ENCODE measurements at regions not wholly inside any gene's neighbourhood (a gene's known extent, or its start where the extent isn't known, plus 50 kb on each side); places are given as distances from the start of the nearest gene placed in this dataset.

DNA sequence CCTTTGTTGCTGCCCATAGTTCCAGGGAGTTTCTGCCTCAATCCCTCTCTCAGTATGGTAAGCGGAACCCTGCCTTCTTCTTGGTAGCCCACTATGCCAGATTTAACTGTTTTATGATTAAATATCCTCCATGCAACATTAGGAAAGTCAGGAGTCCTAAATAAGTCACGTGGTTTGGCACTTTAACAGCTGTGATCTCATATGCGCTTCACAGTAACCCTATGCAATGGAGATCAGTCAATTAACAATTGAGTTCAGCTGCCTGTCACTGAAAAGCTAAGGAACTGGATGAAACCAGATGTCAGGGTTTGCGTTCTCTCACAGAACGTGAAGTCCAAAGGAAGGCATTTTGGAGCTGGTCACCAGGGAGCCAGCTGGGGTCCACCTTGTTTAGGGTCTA lies 81.6 kb downstream of the PSMB1 start:
- FAIRE-seq (no peak), DNase-seq (ENCODE audit: low read depth) (no peak)
- TF ChIP-seq, protein P1, sequence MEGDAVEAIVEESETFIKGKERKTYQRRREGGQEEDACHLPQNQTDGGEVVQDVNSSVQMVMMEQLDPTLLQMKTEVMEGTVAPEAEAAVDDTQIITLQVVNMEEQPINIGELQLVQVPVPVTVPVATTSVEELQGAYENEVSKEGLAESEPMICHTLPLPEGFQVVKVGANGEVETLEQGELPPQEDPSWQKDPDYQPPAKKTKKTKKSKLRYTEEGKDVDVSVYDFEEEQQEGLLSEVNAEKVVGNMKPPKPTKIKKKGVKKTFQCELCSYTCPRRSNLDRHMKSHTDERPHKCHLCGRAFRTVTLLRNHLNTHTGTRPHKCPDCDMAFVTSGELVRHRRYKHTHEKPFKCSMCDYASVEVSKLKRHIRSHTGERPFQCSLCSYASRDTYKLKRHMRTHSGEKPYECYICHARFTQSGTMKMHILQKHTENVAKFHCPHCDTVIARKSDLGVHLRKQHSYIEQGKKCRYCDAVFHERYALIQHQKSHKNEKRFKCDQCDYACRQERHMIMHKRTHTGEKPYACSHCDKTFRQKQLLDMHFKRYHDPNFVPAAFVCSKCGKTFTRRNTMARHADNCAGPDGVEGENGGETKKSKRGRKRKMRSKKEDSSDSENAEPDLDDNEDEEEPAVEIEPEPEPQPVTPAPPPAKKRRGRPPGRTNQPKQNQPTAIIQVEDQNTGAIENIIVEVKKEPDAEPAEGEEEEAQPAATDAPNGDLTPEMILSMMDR (IDR thresholded peaks at IDR 0.05; ENCODE audit: insufficient read depth, low read length, severe bottlenecking): no peak
- no peaks in the 10 kb centered on the region for H3K36me3 ChIP-seq (ENCODE audit: control insufficient read depth, insufficient read depth, low read length)
- no peak overlapping the region for H3K4me3 ChIP-seq (ENCODE audit: low read depth, low read length)
- no peaks in the 10 kb centered on the region for H3K27me3 ChIP-seq (ENCODE audit: control insufficient read depth, insufficient read depth, low read length)

DNA sequence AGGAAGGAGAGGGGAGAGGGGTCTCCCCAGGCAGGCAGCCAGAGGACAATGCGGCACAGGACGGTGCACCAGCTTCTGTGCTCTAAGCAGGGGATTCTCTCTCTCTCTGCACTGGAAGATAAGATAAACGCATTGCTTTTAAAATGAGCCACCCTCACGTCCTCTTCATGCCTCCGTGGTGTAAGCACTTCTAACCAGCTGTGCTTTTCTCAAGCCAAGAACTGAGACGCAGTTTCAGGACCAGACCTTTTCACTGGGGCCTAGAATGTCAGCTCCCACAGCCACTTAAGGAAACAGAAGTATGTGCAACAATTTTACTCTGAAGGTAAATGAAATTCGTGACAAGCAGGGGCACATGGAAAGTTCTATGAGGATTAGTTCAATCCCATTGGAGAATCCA lies 82.4 kb downstream of the PSMB1 start:
- TF ChIP-seq, protein P1 (IDR thresholded peaks at IDR 0.05; ENCODE audit: insufficient read depth, low read length, severe bottlenecking): no peak
- Histone ChIP-seq H3K27me3 (ENCODE audit: control insufficient read depth, insufficient read depth, low read length) (no peaks in the 10 kb centered on the region), H3K4me3 (ENCODE audit: low read depth, low read length) (no peak overlapping the region), H3K36me3 (ENCODE audit: control insufficient read depth, insufficient read depth, low read length) (no peaks in the 10 kb centered on the region)
- FAIRE-seq: no peak
- DNase-seq (ENCODE audit: low read depth): no peak

DNA sequence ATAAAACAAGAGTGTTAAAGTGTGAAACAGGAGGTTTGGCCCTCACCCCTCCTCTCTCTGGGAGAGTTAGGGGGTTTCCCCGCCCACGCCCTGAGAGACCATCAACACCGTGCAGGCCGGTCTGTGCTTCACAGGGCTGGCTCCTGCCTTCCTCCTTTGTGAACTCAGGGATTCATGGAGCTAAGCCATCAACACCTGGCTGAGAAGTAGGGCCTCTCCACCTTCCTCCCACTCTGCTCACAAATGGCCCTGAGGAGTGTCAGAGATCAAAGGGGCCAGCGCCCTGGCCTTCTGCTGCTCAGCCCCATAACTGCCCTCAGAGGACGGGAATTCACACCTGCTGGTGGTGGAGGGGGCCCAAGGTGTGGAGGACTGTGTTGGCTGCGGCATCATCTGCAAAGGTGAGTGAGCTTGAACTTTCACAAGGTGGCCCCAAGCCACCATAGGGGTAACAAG lies 88.6 kb downstream of the PSMB1 start:
- TF ChIP-seq, protein P1 (IDR thresholded peaks at IDR 0.05; ENCODE audit: insufficient read depth, low read length, severe bottlenecking): no peak
- H3K4me3 ChIP-seq (ENCODE audit: low read depth, low read length): no peak overlapping the region
- no peaks in the 10 kb centered on the region for H3K27me3 ChIP-seq (ENCODE audit: control insufficient read depth, insufficient read depth, low read length)
- no peaks in the 10 kb centered on the region for H3K36me3 ChIP-seq (ENCODE audit: control insufficient read depth, insufficient read depth, low read length)
- no peak for FAIRE-seq
- DNase-seq (ENCODE audit: low read depth): no peak

DNA sequence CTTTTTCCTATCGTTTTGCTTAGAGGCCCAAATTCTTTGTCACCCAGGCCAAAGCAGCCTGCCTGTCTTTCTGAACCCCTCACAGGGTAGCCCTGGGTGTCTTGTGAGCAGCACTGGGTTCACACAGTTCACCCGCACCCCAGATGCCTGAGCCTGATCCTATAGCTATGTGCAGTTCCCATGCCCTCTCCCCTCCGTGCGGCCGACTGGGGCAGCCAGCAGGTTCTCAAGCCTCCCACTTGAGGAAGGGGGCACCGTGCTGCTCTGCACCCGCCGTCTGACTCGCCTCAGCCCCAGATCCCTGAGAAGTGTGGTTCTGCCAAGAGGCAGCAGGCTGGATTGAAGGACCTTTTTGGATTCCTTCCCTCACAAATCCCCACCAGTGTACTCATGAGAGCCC lies 89.0 kb downstream of the PSMB1 start:
- Histone ChIP-seq H3K27me3 (ENCODE audit: control insufficient read depth, insufficient read depth, low read length) (no peaks in the 10 kb centered on the region), H3K36me3 (ENCODE audit: control insufficient read depth, insufficient read depth, low read length) (no peaks in the 10 kb centered on the region), H3K4me3 (ENCODE audit: low read depth, low read length) (no peak overlapping the region)
- TF ChIP-seq, protein P1 (IDR thresholded peaks at IDR 0.05; ENCODE audit: insufficient read depth, low read length, severe bottlenecking): no peak
- DNase-seq (ENCODE audit: low read depth): no peak
- FAIRE-seq: no peak

DNA sequence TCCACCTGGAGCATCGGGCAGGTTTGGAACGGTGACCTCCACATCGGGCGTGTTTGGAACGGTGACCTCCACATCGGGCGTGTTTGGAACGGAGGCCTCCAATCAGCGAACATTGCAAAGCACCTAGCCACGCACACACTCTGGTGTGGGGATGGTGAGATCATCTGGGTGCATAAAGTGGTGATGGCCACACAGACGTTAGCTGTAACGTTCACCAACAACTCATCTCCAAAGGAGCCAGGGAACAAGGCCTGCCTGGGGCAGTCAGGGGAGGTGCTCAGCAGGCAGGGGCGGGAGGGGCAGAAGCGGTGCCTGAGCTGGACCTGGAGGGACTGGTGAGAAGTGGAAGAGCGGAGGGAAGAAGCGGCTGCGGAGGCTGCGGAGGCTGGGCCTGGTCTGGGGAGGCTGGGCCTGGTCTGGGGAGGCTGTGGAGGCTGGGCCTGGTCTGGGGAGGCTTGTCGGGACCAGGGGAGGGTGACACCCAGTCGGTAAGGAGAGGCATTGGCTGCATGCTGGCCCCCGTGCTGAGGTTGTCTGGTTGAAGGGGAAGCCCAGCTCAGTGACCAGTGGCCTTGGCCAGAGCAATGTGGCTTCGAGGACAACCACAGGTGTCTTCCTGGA lies 89.9 kb downstream of the PSMB1 start:
- no peak for FAIRE-seq
- DNase-seq (ENCODE audit: low read depth): no peak

More for the DNA sequence above, 89.9 kb downstream of the PSMB1 start:
- TF ChIP-seq, protein P1 (IDR thresholded peaks at IDR 0.05; ENCODE audit: insufficient read depth, low read length, severe bottlenecking): no peak
- H3K27me3 ChIP-seq (ENCODE audit: control insufficient read depth, insufficient read depth, low read length): no peaks in the 10 kb centered on the region
- H3K36me3 ChIP-seq (ENCODE audit: control insufficient read depth, insufficient read depth, low read length): no peaks in the 10 kb centered on the region
- no peak overlapping the region for H3K4me3 ChIP-seq (ENCODE audit: low read depth, low read length)

Measured in bronchial epithelial cell (primary cell).